Body of pancreas (tissue), 4 donors: ENCODE measurements at regions not wholly inside any gene's neighbourhood (a gene's known extent, or its start where the extent isn't known, plus 50 kb on each side); places are given as distances from the start of the nearest gene placed in this dataset.
"Not testable (repeated sequence)": the region's sequence is repeated elsewhere in the genome, so short reads cannot be mapped to it uniquely, and the experiment has no call there.

ENCODE experiments used
- ATAC-seq: fragments of 150-250 bp; one replicate; pipeline ENCODE4 v1.9.1; 2016
- DNase-seq, 4 donors: peaks; one replicate each; pipeline ENCODE4 v3.0.0-alpha.2; 2019
- H3K27ac ChIP-seq, 4 donors: fragments of 200-600 bp; sonication (generic); 1 replicate in 3 of 4; 2 replicates in 1 of 4; pipeline versions ENCODE4 v1.5.1 to v1.6.1; 2016 to 2019; ENCODE audit warnings: mild to moderate bottlenecking in 1 of 4, mixed read lengths in 1 of 4, moderate library complexity in 1 of 4
- H3K27me3 ChIP-seq, 2 donors: fragments of 200-600 bp; sonication (generic); one replicate each; pipeline ENCODE4 v1.6.0; 2016; ENCODE audit warnings: mild to moderate bottlenecking in 1 of 2
- H3K36me3 ChIP-seq, 2 donors: fragments of 200-600 bp; sonication (generic); replicated peaks in 1 of 2; 2 replicates each; pipeline ENCODE4 v1.5.1; 2016; ENCODE audit warnings: low read depth in 2 of 2; ENCODE audit not compliant: insufficient read depth in 1 of 2
- H3K4me1 ChIP-seq: fragments of 200-600 bp; sonication (generic); one replicate; pipeline ENCODE4 v1.6.0; 2016
- H3K4me3 ChIP-seq, 2 donors: fragments of 200-600 bp; sonication (generic); 1 replicate in 1 of 2; 2 replicates in 1 of 2; pipeline ENCODE4 v1.5.1; 2016 to 2019
- H3K9me3 ChIP-seq, 3 donors: fragments of 200-600 bp; sonication (generic); 1 replicate in 2 of 3; 2 replicates in 1 of 3; pipeline ENCODE4 v1.5.1; 2016
- CTCF ChIP-seq, 7 experiments: fragments of 450-650 bp in 4 of 7; fragments of 200-600 bp in 3 of 7; sonication (generic) in 3 of 7; IDR thresholded peaks; one replicate each; pipeline ENCODE4 v1.5.1; 2016 to 2019; ENCODE audit warnings: antibody characterized with exemption in 7 of 7
- POLR2A ChIP-seq, 3 donors: fragments of 450-650 bp; IDR thresholded peaks; one replicate each; pipeline ENCODE4 v1.6.1; 2016; ENCODE audit warnings: antibody characterized with exemption in 3 of 3, mild to moderate bottlenecking in 2 of 3
- WGBS, 2 donors: methylation state at CpG; one replicate each; pipeline ENCODE4 v1.1.5; 2017; 5-methylcytosine and 5-hydroxymethylcytosine counted together
- intact Hi-C: fragments of 100-400 bp; cut with DNase I; formaldehyde crosslinking; loops from one replicate; pipeline ENCODE4 v1.15.1; 2023

GRCh38 chr10:101280511-101280910 lies 51.2 kb upstream of the LBX1 start:
- Histone ChIP-seq H3K4me1 (no peaks in the 10 kb centered on the region), H3K9me3 (no peaks in the 10 kb centered on the region), H3K4me3 (no peak overlapping the region), H3K36me3 (no peaks in the 10 kb centered on the region), H3K27me3 (peaks cover 0 to 12% of the 10 kb centered on the region in 2 donors), H3K27ac (no peak overlapping the region)
- TF ChIP-seq POLR2A (IDR thresholded peaks at IDR 0.05) (no peak), CTCF (IDR thresholded peaks at IDR 0.05) (no peak)
- no peak for DNase-seq
- intact Hi-C loops = no loop called here
- 78 to 83% methylated on average over 2 of the region's 2 CpGs for WGBS, 2 donors
- ATAC-seq = no peak

GRCh38 chr10:101280921-101281320 lies 51.7 kb upstream of the LBX1 start:
- H3K9me3 ChIP-seq, DNase-seq, intact Hi-C loops, H3K27ac ChIP-seq, ATAC-seq, H3K4me1 ChIP-seq, H3K36me3 ChIP-seq, H3K4me3 ChIP-seq: not testable (repeated sequence)
- H3K27me3 ChIP-seq = peaks cover 0 to 12% of the 10 kb centered on the region in 2 donors
- WGBS, 2 donors = 79% methylated on average over 3 of the region's 3 CpGs

- 43 to 72% methylated on average over 2 of the region's 2 CpGs for WGBS, 2 donors
- TF ChIP-seq CTCF (IDR thresholded peaks at IDR 0.05) = no peak
- no peak for TF ChIP-seq POLR2A (IDR thresholded peaks at IDR 0.05)
- no peak overlapping the region for H3K27ac ChIP-seq
- DNase-seq (no peak), ATAC-seq (no peak)
- H3K4me1 ChIP-seq = no peaks in the 10 kb centered on the region
- no peaks in the 10 kb centered on the region for H3K36me3 ChIP-seq
- peaks cover 0 to 12% of the 10 kb centered on the region in 2 donors for H3K27me3 ChIP-seq
- H3K4me3 ChIP-seq = no peak overlapping the region
- intact Hi-C loops = no loop called here
- H3K9me3 ChIP-seq = no peaks in the 10 kb centered on the region
These were observed 53.7 kb upstream of the LBX1 start for GRCh38 chr10:101282947-101283346.

- Histone ChIP-seq H3K27me3 (peaks cover 0 to 12% of the 10 kb centered on the region in 2 donors), H3K4me3 (no peak overlapping the region), H3K4me1 (no peaks in the 10 kb centered on the region), H3K9me3 (no peaks in the 10 kb centered on the region), H3K36me3 (no peaks in the 10 kb centered on the region), H3K27ac (no peak overlapping the region)
- intact Hi-C loops = no loop called here
- DNase-seq = no peak
- WGBS, 2 donors = 3 to 6% methylated on average over 3 of the region's 3 CpGs
- no peak for TF ChIP-seq POLR2A (IDR thresholded peaks at IDR 0.05)
- no peak for TF ChIP-seq CTCF (IDR thresholded peaks at IDR 0.05)
- no peak for ATAC-seq
These were observed 54.5 kb upstream of the LBX1 start for GRCh38 chr10:101283762-101284100.

- no peaks in the 10 kb centered on the region for H3K4me1 ChIP-seq
- 10 to 18% methylated on average over 32 to 54 of the region's 54 CpGs for WGBS, 2 donors
- ATAC-seq (no peak), DNase-seq (no peak)
- H3K27me3 ChIP-seq = peaks cover 0 to 12% of the 10 kb centered on the region in 2 donors
- no peak overlapping the region for H3K27ac ChIP-seq
- H3K4me3 ChIP-seq = no peak overlapping the region
- intact Hi-C loops = no loop called here
- no peaks in the 10 kb centered on the region for H3K36me3 ChIP-seq
- H3K9me3 ChIP-seq = no peaks in the 10 kb centered on the region
- TF ChIP-seq POLR2A (IDR thresholded peaks at IDR 0.05) = no peak
- no peak for TF ChIP-seq CTCF (IDR thresholded peaks at IDR 0.05)
These were observed 55.0 kb upstream of the LBX1 start for GRCh38 chr10:101284101-101284743.
